Stimulated activated CD8-positive, alpha-beta memory T cell treated with anti-CD3 and anti-CD28 coated beads, Interleukin-15, amount 100 ng/mL, for 1 hour (primary cell): ENCODE measurements at regions not wholly inside any gene's neighbourhood (a gene's known extent, or its start where the extent isn't known, plus 50 kb on each side); places are given as distances from the start of the nearest gene placed in this dataset.

ENCODE experiments used
- DNase-seq: peaks from one replicate; pipeline ENCODE4 v3.0.0-alpha.2; 2020; ENCODE audit warnings: low read depth

DNA sequence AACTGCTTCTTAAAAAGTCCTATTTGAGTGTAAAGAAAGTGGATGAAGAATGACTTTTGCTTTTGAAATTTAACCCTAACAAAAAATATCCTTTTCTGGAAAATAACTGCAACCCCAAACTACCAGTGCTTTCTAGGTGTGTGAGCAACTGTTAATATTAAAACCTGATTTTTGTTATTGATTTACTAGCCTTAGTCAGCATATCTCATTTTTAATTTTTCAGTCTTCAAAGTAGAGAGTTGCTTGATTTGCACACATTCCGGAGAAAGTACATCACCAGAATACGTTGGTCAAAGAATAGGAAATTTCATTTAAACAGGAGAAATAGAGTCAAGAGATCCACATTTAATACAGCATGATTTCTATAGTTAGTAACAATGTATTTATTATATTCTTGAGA is 141.8 kb upstream of the ADAMTS5 start:
- no peak for DNase-seq

DNA sequence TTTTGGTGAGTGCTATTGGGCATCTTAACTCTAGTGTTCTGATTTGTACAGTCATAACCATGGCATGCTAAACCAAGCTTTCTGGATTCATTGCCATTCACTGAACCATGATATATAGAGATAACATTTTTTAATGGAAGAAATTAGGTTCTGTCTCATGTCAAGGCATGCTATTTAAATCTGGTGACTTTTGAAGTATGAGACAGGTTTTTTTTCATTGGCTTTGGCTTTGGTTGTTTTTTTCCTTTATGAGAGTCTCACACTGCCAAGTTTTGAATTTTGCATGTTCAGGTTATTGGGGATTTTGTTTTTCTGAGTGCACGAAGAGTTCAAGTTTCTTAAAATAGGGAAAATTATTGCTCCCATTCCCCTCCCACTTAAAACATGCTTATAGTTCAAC is 141.3 kb upstream of the ADAMTS5 start:
- no peak for DNase-seq

DNA sequence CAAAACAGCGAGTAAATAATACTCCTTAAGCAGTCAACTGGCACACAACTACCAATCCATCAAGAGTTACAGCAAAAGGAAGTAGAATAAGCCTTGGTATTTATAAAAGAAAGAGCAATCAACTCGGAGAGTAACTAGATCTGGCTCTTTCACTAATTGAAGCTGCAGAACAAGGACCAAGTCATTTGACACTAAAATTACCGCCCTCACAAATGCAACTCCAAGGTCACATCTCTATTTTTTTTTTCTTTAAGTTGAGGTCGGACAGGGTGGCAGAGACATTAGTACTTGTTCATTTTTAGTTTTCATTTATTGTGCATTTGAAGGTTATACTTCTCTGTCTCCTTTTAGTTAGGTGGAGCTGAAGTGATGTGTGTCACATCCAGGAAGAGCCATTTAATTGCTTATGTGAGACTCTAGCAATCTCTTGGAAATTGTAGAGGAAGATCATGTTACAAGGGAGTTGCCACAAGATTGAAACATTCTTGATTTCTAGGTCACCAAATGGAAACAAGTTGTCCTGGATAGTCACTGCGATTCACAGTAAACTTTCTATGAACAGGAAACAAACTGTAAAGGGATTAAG is 138.1 kb upstream of the ADAMTS5 start:
- no peak for DNase-seq

DNA sequence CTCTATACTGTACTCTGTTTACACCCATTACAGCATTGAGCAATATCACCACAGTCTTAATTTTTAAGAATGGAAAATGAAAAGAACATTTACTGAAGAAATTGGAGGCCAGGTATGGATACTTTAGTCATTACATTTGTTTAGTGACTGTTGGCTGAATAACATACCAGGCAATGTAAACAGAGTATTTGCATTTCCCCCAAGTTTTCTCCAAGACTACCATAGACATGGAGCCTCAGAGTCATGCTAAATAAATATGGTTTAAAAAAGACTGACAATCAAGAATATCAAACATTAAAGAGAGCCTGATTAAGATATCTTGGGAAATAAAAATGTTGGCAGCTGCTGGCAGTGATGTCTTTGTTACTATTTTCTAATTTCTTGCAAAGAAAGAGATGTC is 136.9 kb upstream of the ADAMTS5 start:
- no peak for DNase-seq

DNA sequence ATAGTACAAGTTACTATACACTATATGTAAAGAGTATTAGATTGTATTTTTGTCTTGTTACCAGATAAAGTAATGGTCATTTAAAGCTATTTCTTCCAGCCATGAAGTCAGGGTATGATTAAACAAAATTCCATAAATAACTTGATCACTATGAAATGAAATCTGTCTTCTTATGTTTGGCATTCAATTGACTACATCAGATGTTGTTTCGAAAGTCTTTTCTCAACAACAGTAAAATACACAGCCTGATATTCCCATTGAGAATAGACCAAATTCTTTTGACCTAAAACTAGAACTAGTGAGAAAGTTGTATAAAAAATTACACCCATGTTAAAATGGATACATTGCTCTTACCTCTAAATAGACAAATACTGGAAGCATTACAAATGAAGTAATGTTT is 134.6 kb upstream of the ADAMTS5 start:
- DNase-seq: no peak

DNA sequence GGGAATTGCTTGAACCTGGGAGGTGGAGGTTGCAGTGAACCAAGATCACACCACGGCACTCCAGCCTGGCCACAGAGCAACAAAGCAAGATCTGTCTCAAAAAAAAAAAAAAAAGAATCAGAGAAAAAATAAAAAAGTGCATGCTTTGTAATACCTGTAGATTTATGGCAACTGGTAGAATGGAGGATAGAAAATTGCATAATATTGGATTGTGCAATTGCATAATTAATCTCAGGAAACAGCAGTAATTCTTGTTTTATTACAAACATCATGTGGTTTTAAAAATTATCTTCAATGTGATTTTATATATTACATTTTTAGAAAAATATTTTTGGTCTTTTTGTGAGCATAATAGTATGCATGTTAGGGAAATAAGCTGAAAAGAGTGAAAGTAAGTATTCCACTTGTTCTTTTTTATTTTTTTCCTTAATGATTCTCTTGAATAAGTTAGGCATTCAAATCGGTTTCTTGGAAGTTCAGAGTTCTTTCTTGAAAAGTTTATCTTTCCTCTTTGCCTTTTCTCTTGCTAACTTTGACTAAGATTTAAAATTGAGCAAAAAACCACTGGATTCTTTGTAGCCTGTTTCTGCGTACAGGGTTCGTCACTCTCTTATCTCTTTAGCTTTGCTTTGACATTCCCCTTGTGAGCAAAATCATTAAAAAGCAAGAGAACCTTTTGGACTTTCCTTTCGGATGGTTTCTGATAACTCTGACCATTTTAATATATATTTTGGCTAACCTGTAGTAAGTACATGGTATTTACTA is 127.5 kb upstream of the ADAMTS5 start:
- DNase-seq: no peak

DNA sequence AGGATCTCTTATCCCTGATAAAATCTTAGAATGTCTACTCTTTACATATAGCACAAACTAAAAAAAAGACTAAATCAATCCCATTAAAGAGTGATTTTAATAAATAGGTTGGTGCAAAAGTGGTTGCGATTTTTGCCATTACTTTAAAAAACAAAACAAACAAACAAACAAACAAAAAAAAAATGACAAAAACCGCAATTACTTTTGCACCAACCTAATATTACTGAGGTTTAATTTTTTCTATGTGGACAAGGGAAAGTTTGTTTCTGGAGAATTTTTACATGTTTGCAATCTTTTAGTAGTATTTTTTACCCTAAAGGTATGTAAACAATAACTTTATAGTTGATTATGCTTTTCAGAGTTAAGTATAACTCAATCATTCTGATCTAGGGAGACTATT is 119.7 kb upstream of the ADAMTS5 start:
- DNase-seq: no peak

DNA sequence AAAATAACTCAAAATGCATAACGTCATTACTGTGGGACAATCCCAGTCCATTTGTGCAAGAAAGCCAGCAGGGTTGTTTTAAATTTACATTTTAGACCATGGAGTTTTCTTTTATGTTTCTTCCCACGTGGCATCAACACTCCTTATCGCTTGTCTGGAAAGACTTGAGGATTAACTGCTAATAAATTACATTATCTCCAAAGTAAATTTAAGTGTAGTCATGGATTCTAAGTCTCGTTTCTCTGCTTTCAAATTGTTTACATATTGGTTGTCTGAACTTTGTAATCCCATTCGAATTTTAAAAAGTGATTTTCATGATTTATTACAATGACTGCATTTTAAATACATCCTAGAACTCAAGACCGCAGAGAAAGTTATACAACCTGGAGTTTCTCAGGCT is 119.3 kb upstream of the ADAMTS5 start:
- no peak for DNase-seq

DNA sequence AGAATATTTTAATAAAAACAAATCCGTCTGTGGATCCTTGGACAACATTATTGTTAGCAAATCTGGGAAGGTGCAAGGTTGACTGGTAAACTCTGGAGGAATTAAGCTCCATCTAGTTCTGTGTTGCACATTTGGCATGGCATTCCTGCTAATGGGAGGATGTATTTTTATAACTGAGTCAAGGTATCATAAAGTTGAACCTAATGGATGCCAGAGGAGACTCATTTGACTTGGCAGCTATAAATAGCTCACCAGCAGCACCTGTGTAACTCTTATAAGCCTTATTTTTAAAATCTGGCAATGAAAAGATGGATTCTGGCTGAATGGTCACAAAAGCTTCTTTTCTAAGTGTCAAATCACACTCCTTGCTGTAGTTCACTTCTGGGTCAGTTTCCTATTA is 118.5 kb upstream of the ADAMTS5 start:
- no peak for DNase-seq

DNA sequence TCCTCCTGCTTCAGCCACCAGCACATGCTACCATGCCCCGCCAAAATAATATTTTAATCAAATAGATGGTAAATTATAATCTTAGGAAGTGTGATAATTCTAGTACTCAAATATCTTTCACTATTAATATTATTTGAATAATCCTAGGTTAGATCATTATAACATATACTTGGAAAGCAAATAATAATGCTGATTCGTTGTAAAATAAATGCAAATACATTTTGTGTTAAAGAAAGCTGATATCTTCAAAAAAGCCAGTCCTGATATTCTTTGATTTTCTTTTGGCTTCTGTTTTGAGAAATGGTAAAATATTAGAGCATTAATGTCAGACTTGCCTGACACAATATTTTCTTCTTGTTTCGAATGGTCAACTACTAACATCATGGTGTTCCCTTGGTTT is 116.3 kb upstream of the ADAMTS5 start:
- DNase-seq: no peak

DNA sequence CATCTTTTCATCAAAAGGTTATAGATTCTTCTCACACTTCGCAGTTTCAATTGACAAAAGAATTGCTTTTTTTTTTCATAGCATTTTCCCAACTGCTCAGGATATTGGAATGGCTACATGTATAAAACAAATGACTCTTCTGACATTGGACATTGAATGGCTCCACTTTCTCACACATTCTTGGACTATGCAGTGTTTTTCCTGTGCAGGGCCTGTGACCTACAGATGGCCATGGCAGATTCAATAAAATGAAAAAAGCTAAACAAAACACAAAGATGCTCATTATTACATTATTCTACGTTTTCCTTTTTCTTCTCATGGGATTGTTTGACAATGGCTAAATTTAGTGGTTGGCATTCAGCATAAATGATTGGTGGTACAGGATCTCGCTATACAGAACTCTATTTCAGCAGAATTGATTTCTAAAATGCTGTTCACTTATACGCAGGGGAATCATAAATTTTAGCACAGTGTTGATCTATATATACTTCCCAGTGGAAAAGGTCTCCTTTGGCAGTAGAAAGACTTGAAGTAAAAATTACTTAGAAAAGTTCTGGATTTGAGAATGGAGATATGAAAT is 115.6 kb upstream of the ADAMTS5 start:
- DNase-seq: no peak

DNA sequence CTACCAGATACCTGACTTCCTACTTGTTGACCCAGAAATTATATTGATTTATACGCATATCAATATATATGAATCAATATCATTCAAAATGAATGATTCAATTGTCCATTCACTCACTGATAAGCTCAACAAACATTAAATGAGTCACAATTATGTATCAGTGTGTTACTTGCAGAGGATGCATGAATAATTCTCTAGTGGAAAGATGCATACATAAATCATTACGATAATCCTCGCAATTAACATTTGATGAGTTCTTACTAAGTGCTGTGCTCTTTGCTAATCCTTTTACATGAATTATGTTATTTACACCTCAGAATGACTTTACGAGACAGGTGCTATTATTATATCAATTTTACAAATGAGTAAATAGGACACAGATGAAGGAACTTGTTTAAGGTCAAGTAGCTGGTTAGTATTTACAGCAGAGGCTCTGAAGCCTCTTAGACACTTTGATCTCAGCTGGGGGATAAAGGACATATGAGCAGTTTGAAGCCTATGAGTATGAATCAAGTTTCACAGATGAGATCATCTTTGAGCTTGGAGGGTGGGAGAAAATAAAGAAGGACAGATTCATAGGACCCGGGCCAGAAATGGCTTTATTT is 112.8 kb upstream of the ADAMTS5 start:
- no peak for DNase-seq

DNA sequence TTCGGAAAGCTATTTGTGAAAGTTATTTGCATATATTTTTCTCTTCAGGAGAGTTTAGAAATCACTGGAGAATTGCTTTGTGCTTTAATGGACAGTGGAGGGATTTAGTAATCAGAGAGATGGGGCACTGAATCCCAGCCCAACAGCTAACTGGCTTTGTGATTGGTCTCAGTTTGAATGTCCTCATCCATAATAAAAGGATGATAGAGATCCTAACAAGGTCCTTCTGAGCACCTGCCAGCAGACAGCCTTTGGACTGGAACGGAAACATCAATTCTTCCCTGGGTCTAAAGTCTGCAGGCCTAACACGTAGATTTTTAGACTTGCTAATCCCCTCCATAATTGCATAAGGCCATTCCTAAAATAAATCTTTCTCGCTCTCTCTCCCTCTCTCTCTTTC is 112.0 kb upstream of the ADAMTS5 start:
- no peak for DNase-seq

DNA sequence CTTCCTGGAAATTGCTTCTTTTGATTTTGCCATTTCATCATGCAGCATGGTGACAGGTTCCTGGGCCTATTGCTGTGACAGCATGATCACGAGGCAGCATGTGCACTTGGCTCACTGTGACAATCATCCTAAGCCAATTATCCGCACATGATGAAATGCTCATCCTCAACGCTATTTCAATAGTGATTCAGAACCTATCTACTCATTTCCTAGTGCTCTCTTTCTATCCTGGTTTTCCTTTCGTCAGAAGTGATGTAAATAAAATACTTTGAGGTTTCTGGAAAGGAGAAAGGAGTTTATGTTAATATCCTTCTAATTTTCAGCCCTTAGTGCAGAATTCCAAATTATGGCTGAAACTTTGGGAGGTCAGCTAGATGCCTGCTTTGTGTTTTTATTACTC is 110.6 kb upstream of the ADAMTS5 start:
- no peak for DNase-seq

DNA sequence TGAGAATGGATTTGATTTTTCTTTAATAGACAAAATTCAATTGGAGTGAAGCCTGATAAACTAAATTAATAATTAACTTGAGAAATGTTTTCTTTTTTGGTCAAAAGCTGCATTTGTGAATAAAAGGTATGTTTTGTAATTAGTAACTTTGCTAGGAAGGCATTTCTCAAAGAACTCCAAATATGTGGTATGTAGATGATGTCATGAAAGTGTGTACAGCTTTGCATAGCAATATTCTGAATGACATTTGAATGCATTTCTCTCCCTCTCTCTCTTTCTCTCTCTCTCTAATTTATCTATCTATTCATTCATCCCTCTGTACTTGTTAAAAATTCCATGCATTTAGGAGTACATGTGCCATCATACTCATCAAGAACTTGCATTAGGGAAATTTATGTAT is 109.1 kb upstream of the ADAMTS5 start:
- no peak for DNase-seq

DNA sequence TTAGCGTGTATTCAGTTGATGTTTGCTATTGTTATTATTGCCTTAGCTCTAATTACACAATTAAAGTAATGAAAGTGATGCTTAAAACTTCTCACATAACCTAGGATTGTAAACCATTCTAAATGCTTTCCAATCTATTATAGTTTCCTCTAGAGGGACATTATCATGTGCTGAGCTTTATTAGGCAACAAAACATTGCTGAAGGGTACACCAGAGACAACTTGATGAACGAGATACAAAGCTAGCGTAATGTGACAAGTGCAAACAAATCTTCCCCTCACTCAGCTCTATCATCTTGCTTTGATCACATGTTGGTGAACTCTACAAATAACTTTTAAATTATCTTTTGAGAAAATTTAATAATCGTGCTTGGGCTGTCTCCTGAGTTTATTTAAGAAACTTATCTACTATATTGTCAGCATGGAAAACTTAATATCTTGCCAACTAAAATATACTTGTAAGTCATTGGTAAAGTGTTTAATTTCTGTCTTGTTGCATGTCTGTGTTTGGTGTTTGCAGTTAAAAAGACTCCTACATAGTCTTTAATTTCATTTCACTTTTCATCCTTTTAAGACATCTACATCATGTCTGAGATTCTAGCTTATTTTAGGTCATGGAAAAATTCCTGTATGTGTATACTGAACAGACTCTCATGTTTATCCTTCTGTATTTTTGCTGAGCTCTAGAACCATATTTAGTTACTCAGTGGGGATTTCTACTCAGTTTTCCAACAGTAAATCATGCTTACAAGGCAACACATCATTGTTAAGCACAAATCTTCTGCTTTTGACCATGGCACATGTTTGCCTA is 104.2 kb upstream of the ADAMTS5 start:
- no peak for DNase-seq

DNA sequence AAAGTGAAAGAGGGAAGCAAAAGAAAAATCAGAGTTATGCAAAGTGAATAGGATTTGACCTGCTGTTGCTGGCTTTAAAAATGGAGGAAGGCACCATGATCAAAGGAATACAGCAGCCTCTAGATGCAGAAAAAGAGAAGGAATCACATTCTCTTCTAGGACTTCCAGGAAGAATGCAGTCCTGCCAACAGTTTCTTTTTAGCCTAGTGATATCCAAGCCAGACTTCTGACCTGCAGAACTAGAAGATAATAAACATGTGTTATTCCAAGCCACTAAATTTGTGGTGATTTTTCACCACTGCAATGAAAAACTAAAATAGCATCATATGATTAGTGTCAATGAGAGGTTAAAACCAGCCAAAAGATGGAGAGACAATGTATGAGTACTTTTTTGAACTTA is 101.9 kb upstream of the ADAMTS5 start:
- DNase-seq: no peak

DNA sequence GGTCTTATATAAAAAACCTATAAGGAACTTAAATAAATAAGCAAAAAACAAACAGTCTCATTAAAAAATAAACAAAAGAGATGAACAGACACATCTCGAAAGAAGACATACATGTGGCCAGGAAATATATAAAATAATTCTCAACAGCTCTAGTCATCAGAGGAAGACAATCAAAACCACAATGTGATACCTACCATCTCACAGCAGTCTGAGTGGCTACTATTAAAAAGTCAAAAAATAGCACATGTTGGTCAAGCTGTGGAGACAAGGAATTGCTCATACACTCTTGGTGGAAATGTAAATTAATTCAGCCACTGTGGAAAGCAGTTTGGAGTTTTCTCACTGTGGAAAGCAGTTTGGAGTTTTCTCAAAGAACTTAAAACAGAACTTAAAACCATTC is 100.3 kb upstream of the ADAMTS5 start:
- DNase-seq: no peak

DNA sequence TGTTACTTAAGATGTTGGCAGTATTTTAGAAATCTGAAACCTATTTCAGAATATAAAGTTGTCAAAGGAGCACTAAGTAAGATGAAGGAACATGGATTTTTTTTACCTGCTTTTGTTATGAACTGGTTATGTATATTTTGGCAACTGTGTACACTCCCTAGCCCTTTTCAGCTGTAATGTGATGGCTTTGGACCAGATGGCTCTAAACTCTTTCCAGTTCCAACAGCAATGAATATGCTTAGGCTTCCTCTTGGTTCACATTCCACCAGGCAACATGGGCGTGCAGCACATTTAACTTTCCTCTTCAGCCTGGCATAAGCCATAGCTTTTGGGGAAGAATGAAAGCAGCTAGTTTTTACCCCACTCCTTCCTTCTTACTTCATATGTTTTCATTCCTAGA is 95.6 kb upstream of the ADAMTS5 start:
- no peak for DNase-seq

DNA sequence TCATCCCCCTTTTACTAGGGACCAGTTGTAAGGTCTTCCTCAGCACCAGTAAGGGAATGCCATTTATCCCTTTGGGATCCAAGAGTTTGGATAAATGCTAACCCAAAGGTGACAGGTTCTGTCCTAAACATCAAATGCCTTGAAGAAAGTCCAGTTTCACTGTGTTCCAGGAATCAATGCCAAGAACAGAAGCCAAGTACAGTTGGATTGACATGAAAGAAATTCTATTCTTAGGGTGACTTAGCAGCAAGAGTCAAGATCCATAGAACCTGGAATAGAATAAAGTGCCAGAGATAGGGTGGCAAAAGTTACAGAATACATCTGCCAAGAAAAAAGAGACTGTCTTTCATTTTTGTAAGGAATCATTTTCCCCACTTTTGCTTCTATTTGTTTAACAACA is 94.9 kb upstream of the ADAMTS5 start:
- no peak for DNase-seq

DNA sequence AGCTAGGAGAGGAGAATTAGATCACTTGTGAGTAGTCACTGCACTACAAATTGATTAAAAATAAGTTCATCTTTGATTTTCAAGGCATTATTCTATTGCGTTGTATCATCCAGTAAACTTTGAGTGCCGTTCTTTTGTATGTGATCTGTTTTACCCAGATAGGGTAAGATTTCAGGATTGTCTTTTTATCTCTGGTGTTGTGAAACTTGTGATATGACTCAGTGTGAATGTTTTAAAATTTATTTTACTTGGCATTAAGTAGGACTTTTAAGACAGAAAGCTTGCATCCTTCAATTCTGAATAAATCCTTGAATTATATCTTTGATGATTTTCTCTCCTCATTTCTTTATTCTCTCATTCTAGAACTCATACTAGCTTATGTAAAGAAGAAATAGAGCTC is 93.3 kb upstream of the ADAMTS5 start:
- DNase-seq: no peak
